ENCODE measurements at regions not wholly inside any gene's neighbourhood (a gene's known extent, or its start where the extent isn't known, plus 50 kb on each side); places are given as distances from the start of the nearest gene placed in this dataset.
"Not testable (repeated sequence)": the region's sequence is repeated elsewhere in the genome, so short reads cannot be mapped to it uniquely, and the experiment has no call there.

GRCh38 chr12:118547606-118548005, 171.3 kb downstream of the SUDS3 start:
- not testable (repeated sequence) for TF ChIP-seq CTCF (conservative IDR thresholded peaks at IDR 0.05); EZH2 (IDR thresholded peaks at IDR 0.05; ENCODE audit: low read depth)

Data from PC-9 (cell line).